HG02981 (cell line): ENCODE measurements at regions not wholly inside any gene's neighbourhood (a gene's known extent, or its start where the extent isn't known, plus 50 kb on each side); places are given as distances from the start of the nearest gene placed in this dataset.

Experiments
- ATAC-seq: cut with Tn5 transposase; IDR thresholded peaks from one replicate; pipeline ENCODE4 v1.9.1; 2021; ENCODE audit warnings: mild to moderate bottlenecking, moderate library complexity; ENCODE audit not compliant: unreplicated experiment

DNA sequence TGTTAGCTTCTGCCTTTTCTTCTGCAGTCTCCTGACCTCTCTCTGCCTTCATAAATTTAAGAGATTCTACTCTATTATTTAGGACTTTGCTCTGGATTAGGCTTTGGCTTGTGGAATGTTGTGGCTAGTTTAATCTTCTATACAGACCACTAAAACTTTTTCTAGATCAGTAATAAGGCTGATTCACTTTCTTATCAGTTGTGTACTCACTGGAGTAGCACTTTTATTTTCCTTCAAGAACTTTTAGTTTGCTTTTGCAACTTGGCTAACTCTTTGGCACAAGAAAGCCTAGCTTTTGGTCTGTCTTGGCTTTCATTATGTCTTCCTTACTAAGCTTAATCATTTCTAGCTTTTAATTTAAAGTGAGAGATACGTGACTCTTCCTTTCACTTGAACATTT, 265.5 kb upstream of the TBC1D5 start:
- ATAC-seq, result no peak

DNA sequence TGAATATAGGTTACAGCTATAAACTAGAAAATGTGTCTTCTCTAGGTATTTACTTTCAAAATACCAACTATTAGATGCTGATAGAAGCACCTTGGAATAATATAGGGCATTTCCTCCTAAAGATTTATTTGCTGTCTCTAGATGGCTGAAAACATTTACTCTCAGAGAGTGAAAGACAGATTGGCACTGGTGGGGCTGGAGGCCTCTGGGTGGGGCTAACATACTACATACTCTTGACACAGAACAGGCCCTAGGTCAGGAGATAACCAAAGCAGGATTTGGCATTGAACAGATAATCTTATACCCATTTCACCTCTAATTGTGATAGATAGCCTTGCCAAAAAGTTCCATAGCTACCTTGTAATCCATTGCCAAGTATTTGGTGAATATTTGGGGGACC, 253.3 kb upstream of the TBC1D5 start:
- ATAC-seq, result no peak

DNA sequence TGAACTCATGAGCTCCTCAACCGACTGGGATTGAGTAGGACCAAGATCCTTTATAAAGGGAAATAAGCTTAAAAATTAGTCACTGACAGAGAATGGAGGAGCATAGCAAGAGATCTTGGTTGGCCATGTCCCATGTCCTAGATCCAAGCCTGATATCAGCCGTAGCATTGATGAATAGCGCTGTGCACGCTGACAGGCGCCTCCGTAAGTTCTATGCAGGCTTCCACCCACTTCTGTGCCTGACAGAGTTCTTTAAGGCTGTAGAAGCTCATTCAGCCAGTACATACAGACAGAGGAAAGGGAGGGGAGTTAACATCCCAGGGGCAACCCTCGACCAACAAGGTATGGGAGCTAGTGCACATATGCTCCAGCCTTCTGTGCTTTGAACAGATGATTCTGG, 251.7 kb upstream of the TBC1D5 start:
- ATAC-seq, result no peak

- no peak for ATAC-seq
Observed at GRCh38 chr3:17990390-17990789, 248.0 kb upstream of the TBC1D5 start.

DNA sequence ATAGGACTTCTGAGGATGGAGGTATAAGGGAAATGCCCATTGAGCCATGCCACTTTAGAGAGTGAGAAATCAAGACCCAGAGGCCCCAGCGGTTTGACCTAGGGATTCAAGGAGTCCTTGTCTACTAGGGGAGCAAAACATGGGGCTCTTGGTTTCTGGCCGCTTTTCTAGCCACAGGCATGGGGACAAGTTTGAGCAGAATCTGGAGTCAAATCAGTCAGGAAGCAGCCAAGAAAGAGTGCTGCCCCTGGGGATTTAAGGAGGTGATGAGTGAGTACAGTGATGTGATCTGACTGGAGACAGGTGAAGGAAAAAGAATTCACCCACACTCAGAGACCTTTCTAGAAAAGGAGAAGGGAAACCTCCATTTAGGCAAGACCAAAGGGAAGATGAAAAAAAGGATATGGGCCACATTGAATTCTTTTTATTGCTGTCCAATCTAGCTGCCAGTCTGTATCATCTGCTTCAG, 244.0 kb upstream of the TBC1D5 start:
- ATAC-seq, result no peak

DNA sequence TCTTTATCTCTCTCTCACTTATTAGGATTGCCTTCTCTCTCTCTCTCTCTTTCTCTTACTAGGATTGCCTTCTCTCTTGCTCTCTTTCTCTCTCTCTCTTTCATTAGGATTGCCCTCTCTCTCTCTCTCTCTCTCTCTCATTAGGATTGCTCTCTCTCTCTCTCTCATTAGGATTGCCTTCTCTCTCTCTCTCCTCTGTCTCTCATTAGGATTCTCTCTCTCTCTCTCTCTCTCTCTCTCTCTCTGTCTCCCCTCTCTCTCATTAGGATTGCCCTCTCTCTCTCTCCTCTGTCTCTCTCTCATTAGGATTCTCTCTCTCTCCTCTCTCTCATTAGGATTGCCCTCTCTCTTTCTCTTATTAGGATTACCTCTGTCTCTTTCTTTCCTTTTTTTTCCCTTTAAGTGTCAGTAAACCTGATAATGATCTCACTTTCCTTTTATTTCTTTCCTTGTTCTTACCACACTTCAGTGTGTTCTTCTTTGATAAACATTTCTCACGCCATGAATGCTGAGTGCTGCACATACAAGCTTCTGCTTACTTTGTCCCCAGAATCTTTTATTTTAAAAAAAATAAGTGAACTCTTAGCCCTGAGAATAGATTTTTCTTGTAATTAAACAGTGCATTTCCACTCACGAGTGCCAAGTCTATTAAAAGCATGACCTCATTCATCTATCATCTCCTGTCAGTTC, 243.4 kb upstream of the TBC1D5 start:
- ATAC-seq, result no peak

DNA sequence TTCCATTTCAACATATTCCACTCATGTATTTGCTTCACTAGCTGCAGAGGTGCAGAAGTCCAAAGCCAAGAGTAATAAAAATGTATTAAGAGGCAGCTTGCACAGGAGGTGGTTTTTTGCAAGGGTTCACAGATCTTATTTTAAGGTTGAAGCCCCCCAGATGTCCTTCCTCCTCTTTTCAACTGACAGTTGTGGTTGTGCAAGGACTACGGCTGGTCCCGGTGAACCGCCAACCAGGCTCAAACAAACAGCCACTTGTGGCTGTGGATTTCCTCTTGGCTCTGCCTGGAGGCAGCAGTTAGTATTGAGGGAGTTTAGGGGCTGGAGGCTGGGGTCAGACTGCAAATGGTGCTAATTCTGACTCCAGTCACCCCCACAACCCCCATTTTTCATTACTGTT, 240.7 kb upstream of the TBC1D5 start:
- ATAC-seq, result no peak

GRCh38 chr3:17982211-17982880, 239.9 kb upstream of the TBC1D5 start:
- no peak for ATAC-seq

GRCh38 chr3:17980863-17981262, 238.4 kb upstream of the TBC1D5 start:
- ATAC-seq, result no peak

- no peak for ATAC-seq
Observed at GRCh38 chr3:17979911-17980310, 237.5 kb upstream of the TBC1D5 start.

GRCh38 chr3:17979252-17979651, 236.8 kb upstream of the TBC1D5 start:
- no peak for ATAC-seq

DNA sequence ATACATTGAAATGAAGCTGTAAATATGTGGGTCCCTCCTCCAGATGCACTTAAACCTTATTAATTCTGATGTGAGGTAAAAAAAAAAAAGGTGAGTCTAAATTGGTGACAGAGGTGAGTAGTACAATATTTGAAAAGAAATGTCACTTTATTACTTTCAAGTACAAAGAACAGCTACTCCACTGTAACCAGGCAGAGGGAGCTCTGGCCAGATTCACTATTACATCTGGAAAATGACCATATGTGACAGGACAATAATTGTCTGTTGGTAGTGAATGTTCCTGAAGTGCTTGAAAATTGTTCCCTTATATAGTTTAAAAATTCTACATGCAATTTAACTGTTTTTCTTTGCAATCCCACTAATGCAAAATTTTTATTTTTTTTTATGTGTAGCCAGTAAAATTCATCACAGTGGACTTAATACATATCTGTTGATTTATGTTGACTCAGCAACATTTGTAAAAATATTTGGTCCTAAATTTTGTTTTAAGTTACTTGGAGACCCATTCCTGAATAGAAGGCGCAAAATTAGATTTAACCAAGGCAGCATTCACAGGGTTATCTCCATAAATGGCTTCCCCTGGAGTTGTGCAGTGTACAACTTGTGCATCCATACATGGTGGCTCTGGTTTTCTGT, 231.9 kb upstream of the TBC1D5 start:
- no peak for ATAC-seq

GRCh38 chr3:17972959-17973906, 230.8 kb upstream of the TBC1D5 start:
- no peak for ATAC-seq

DNA sequence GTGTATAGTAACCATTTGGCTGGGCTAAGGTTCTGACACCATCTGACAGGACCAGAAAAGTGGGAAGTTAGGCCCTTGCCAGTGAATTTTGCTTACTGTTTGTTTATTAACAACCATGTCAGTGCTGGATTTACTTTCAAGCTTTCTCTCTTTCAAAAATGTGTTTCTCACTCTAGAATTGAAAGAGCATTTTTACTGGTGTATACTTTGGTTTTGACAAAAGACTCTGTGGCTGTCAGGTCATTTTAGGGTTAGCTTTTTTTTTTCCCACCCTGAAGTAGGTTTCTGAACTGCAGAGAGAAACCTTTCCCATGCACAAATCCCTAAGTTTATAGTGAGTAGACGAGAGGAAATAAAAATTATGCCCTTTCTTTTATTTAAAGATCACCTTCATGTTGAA, 230.0 kb upstream of the TBC1D5 start:
- no peak for ATAC-seq

- no peak for ATAC-seq
Observed at GRCh38 chr3:17972030-17972429, 229.6 kb upstream of the TBC1D5 start.

DNA sequence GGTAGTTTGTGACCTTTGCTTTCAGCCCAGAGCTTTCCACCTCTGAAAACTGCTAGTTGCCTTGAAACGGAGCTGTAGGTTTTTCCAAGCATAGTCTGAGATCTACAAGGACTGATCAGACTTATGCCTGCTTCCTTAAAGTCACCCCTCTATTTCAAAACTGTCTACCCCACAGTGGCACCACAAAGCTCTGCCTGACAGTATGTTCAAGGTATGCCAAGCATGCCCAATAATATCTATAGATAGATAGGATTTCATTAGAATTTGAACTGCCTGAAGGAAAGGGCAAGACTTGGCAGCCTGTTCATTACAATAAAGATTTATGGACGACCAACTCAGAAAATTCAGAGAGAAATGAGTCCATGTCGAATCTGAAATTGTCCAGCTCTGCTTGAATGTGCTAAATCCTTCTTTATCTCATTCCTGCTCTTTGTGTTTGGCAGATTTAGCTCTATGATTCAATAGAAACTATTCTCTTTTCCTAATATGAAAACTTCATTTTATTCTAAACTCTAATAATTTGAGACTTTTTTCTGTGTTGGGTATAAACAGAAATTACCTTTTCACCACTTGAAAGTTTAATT, 227.6 kb upstream of the TBC1D5 start:
- ATAC-seq, result no peak

DNA sequence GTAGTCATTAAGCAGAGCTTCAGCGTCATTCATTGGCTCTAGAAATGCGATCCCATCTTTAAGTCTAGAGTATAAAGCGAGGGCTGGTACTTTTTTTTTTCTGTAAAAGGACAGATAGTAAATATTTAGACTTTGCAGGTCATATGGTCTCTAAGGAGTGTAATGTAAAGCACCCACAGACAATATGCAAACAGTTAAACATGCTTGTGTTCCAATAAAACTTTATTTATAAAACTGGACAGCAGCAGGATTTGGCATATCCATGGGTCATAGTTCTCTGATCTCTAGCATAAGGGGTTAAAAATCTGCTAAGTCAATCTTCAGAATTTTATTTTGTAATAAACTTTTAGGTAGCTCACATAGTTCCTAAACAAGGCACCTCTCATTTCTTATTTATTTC, 226.8 kb upstream of the TBC1D5 start:
- no peak for ATAC-seq

DNA sequence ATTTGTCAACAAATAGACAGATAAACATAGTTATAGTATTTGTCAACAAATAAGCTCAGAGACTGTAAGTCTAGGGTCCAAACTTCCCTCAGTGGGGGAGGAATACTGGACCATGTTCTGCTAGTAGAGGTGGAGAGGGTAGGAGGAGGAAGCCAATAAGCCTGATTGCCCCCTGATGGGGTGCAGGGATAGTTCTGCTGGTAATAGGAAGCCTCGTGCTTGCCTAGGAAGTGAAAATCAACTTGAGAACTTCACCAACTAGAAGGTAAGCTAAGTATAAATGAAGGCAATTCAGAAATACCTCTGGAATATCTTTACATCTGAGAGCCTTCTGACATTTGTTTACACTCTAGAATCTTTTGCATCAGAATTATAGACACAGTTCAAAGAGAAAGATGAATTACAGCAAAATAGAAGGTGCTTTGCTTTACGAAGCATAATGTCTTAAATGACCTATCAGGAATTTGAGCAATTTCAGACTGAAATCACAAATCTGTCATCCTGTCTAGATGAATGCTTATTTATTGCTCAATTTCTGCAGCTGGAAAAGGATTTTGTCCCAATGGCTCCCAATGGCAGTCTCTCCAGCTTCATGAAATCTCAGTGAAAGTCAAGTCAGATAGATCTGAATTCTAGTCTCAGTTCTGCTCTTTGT, 225.6 kb upstream of the TBC1D5 start:
- no peak for ATAC-seq

GRCh38 chr3:17967111-17967510, 224.7 kb upstream of the TBC1D5 start:
- ATAC-seq, result no peak

DNA sequence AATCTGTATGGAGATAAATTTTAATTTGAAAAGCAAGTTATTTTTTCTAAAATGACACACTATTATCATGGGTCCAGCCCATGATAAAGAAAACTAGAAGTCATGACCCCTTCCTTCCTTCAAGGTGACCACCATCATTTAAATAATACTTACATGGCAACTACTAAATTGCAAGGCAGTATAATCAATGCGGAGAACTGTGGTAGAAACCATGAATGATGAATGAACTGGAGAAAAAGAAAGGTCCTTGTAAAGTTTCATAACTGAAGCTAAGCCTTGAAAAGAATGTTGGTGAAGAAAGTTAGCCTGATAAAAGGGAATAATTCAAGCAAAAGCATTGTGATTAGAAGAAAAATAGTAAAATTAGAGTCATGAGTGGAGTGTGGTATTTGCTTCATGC, 222.9 kb upstream of the TBC1D5 start:
- no peak for ATAC-seq
